ENCODE measurements at regions not wholly inside any gene's neighbourhood (a gene's known extent, or its start where the extent isn't known, plus 50 kb on each side); places are given as distances from the start of the nearest gene placed in this dataset.

- TF ChIP-seq POLR2AphosphoS5 (IDR thresholded peaks at IDR 0.05; ENCODE audit: low read depth, low read length) (no peak), RAD21 (IDR thresholded peaks at IDR 0.05; ENCODE audit: low read depth) (no peak), CBX3 (IDR thresholded peaks at IDR 0.05; ENCODE audit: low read depth) (no peak), SP1 (IDR thresholded peaks at IDR 0.05; ENCODE audit: low read depth) (no peak), ATF3 (IDR thresholded peaks at IDR 0.05) (no peak), EZH2phosphoT487 (IDR thresholded peaks at IDR 0.05; ENCODE audit: borderline replicate concordance) (no peak), ZNF274 (IDR thresholded peaks at IDR 0.05; ENCODE audit: low read depth, low read length) (no peak), POLR2A (IDR thresholded peaks at IDR 0.05; ENCODE audit: borderline replicate concordance, extremely low read depth, insufficient read depth, insufficient read length) (no peak), JUND (IDR thresholded peaks at IDR 0.05) (no peak)
These were observed 82.8 kb downstream of the IGLL1 start (continued) for GRCh38 chr22:23497016-23497885.

- H3K79me2 ChIP-seq (ENCODE audit: insufficient read depth, low read length) = no peaks in the 10 kb centered on the region
- H4K20me1 ChIP-seq (ENCODE audit: insufficient read depth) = no peaks in the 10 kb centered on the region
- no peak overlapping the region for H3K27ac ChIP-seq (ENCODE audit: low read depth, low read length)
- no peaks in the 10 kb centered on the region for H3K36me3 ChIP-seq (ENCODE audit: control insufficient read depth in 1 of 2, insufficient read depth in 2 of 2, low read length in 2 of 2)
- ChIA-PET CTCF (no interaction called here), RAD21 (ENCODE audit: low non-redundant PET in 1 of 2, low total read pairs in 2 of 2, uncharacterized antibody in 2 of 2, unreplicated experiment in 2 of 2) (no interaction called here), POLR2A (no interaction called here)
- no peaks in the 10 kb centered on the region for H3K9me2 ChIP-seq (ENCODE audit: insufficient read depth)
- intact Hi-C loops (cut with micrococcal nuclease) = no loop called here
- ATAC-seq (no peak), DNase-seq (ENCODE audit: low read depth, low spot score) (no peak)
- H3K4me1 ChIP-seq (ENCODE audit: control insufficient read depth in 1 of 2, insufficient read depth in 2 of 2, low read length in 2 of 2) = no peaks in the 10 kb centered on the region
- no peaks in the 10 kb centered on the region for H3K9me3 ChIP-seq (ENCODE audit: control insufficient read depth in 1 of 2, insufficient read depth in 1 of 2, low read depth in 1 of 2, low read length in 2 of 2)
- H3K4me2 ChIP-seq (ENCODE audit: low read length) = no peak overlapping the region
- TF ChIP-seq SRF (IDR thresholded peaks at IDR 0.05; ENCODE audit: low read depth) (no peak), EGR1 (IDR thresholded peaks at IDR 0.05; ENCODE audit: low read depth) (no peak), ELF1 (IDR thresholded peaks at IDR 0.05; ENCODE audit: borderline replicate concordance, low read depth) (no peak), POLR2AphosphoS5 (IDR thresholded peaks at IDR 0.05; ENCODE audit: low read depth, low read length) (no peak), ATF3 (IDR thresholded peaks at IDR 0.05) (no peak), RAD21 (IDR thresholded peaks at IDR 0.05; ENCODE audit: low read depth) (no peak), POLR2A (IDR thresholded peaks at IDR 0.05; ENCODE audit: borderline replicate concordance, extremely low read depth, insufficient read depth, insufficient read length) (no peak), ZFX (IDR thresholded peaks at IDR 0.05) (no peak)
- TF ChIP-seq, protein P1, sequence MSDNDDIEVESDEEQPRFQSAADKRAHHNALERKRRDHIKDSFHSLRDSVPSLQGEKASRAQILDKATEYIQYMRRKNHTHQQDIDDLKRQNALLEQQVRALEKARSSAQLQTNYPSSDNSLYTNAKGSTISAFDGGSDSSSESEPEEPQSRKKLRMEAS (IDR thresholded peaks at IDR 0.05) = no peak
- H3K4me3 ChIP-seq (replicated peaks in 1 of 2; ENCODE audit: low read depth in 1 of 2, low read length in 2 of 2) = no peak overlapping the region
- H3K27me3 ChIP-seq (ENCODE audit: insufficient read depth, low read length) = no peaks in the 10 kb centered on the region
- no peak overlapping the region for H3K9ac ChIP-seq (ENCODE audit: low read length)
- no peak overlapping the region for H2AFZ ChIP-seq (ENCODE audit: low read depth, low read length, poor library complexity, severe bottlenecking)
- no TSS peak for BruUV-seq (replicated peaks)
These were observed 83.7 kb downstream of the IGLL1 start for GRCh38 chr22:23496445-23496833.
